ENCODE measurements at regions not wholly inside any gene's neighbourhood (a gene's known extent, or its start where the extent isn't known, plus 50 kb on each side); places are given as distances from the start of the nearest gene placed in this dataset.

DNA sequence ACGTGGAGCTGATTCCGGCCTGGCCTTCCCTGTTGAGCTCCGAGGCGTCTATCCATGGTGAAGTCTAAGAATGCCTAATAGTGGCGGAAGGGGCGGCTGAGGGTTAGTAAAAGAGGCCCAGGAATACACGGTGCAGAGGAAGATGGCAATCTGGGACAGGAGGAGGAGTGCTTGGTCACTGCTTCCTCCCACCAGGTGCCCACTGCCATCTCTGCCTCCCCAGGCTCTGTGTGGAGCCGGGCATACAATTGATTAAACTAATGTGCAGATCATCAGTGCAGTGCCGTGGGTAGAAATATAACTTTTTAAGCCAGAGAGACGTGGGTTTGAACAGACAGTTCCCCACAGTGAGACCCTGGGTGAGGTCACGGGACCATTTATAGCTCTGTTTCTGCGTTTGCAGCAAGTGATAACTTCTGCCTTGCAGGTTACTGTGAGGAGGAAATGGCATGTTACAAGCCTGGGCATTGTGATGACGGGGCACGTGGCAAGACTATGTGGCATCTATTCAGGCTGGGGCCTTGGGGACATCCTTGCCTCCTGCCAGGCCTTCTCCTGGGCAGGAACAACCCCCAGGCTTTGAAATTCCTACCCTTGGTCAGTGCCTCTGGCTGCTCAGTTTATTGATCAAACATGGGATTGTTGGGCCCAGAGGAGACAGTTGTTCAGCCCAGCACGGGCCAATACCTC is 204.9 kb downstream of the ASB1 start:
- intact Hi-C loops (cut with DNase I), result no loop called here
- H3K27ac ChIP-seq, result no peak overlapping the region
- no peaks in the 10 kb centered on the region for H3K27me3 ChIP-seq
- H3K36me3 ChIP-seq, result no peaks in the 10 kb centered on the region
- TF ChIP-seq POLR2AphosphoS5 (IDR thresholded peaks at IDR 0.05; ENCODE audit: insufficient read depth in 1 of 2, low read depth in 1 of 2) (no peak), POLR2A (IDR thresholded peaks at IDR 0.05) (no peak)
- TF ChIP-seq, protein P1, sequence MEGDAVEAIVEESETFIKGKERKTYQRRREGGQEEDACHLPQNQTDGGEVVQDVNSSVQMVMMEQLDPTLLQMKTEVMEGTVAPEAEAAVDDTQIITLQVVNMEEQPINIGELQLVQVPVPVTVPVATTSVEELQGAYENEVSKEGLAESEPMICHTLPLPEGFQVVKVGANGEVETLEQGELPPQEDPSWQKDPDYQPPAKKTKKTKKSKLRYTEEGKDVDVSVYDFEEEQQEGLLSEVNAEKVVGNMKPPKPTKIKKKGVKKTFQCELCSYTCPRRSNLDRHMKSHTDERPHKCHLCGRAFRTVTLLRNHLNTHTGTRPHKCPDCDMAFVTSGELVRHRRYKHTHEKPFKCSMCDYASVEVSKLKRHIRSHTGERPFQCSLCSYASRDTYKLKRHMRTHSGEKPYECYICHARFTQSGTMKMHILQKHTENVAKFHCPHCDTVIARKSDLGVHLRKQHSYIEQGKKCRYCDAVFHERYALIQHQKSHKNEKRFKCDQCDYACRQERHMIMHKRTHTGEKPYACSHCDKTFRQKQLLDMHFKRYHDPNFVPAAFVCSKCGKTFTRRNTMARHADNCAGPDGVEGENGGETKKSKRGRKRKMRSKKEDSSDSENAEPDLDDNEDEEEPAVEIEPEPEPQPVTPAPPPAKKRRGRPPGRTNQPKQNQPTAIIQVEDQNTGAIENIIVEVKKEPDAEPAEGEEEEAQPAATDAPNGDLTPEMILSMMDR (IDR thresholded peaks at IDR 0.05), result no peak
- H3K4me3 ChIP-seq, result no peak overlapping the region
- no peaks in the 10 kb centered on the region for H3K4me1 ChIP-seq
- no peak for DNase-seq (ENCODE audit: extremely low spot score in 2 of 2)
- H3K9me3 ChIP-seq, result no peaks in the 10 kb centered on the region

DNA sequence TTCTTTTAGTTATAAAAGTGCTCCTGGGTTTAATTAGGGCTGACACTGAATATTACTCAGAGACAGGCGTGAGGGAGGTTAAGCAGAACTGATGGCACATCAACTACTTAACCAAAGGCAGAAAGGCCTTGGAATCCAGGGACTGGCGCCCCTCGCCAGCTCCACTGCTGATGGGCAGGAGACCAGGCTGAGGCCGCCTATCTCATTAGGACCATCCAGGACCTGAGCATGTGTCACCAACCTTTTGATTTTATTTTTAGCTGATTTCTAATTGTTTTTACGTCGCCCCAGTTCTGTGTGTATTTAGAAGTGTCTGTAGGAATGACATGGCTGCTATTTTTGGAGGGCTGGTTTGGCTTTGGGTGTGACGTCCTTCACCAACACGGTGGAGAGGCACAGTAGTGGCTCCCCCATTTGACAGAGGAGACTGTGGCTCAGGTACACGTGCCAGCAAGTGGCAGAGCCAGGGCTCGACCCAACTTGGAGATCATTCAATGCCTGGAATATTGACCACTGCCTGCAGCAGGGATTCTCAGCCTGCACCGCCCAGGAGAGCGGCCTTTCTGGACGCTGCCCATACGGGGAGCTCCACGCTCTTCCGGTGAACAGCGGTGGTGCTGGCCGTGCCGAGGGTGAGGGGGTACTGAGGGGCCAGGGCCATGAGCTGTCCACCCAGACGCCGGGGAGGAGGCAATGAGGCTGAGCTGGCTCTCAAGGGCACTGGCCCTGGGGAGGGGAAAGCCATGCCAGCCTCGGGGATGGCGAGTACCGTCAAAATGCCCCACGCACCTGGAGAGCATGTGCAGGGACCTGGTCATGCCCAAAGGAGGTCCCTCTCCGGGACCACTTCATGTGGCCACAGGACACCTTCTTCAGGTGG is 205.7 kb downstream of the ASB1 start:
- Histone ChIP-seq H3K9me3 (no peaks in the 10 kb centered on the region), H3K4me1 (no peaks in the 10 kb centered on the region), H3K4me3 (no peak overlapping the region), H3K27me3 (no peaks in the 10 kb centered on the region), H3K36me3 (no peaks in the 10 kb centered on the region), H3K27ac (no peak overlapping the region)
- no peak for DNase-seq (ENCODE audit: extremely low spot score in 2 of 2)
- intact Hi-C loops (cut with DNase I), result no loop called here
- TF ChIP-seq POLR2A (IDR thresholded peaks at IDR 0.05), result no peak
- no peak for TF ChIP-seq POLR2AphosphoS5 (IDR thresholded peaks at IDR 0.05; ENCODE audit: insufficient read depth in 1 of 2, low read depth in 1 of 2)
- TF ChIP-seq, protein P1 (IDR thresholded peaks at IDR 0.05), result no peak

DNA sequence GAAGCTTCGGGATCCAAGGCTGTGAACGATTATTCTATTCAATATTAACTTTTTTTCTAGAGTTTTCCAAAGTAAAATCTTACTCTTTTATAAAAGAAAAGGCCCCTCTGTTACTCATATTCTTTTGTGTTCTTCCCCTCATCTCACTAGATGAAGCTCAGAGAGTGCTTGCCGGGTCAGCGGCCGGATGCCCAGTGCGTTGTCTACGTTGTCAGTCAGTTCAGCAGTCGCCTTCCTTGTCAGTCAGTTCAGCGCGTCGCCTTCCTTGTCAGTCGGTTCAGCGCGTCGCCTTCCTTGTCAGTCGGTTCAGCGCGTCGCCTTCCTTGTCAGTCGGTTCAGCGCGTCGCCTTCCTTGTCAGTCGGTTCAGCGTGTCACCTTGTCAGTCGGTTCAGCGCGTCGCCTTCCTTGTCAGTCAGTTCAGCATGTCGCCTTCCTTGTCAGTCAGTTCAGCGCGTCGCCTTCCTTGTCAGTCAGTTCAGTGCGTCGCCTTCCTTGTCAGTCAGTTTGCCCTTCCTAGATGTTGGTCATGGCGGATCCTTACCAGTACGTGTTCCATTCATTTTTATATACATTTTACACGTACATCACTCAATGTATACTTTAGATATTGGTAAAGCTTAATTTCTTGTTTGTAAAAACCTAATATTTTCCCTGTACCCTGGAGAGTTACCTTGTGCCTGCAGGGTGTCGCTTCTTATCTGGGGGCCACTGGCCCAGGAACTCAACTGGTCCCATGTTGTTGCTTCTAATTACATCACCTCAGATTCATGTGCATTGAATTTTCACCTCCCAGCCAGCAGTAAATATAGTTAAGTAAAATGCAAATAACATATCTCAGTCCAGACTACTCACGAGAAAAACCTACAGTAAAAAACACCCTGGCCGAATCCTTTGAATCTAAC is 206.9 kb downstream of the ASB1 start:
- Histone ChIP-seq H3K4me1 (no peaks in the 10 kb centered on the region), H3K27me3 (no peaks in the 10 kb centered on the region), H3K36me3 (no peaks in the 10 kb centered on the region), H3K4me3 (no peak overlapping the region), H3K27ac (no peak overlapping the region), H3K9me3 (no peaks in the 10 kb centered on the region)
- no peak for DNase-seq (ENCODE audit: extremely low spot score in 2 of 2)
- intact Hi-C loops (cut with DNase I), result no loop called here
- TF ChIP-seq POLR2AphosphoS5 (IDR thresholded peaks at IDR 0.05; ENCODE audit: insufficient read depth in 1 of 2, low read depth in 1 of 2), result no peak
- TF ChIP-seq, protein P1 (IDR thresholded peaks at IDR 0.05), result no peak
- TF ChIP-seq POLR2A (IDR thresholded peaks at IDR 0.05), result no peak

DNA sequence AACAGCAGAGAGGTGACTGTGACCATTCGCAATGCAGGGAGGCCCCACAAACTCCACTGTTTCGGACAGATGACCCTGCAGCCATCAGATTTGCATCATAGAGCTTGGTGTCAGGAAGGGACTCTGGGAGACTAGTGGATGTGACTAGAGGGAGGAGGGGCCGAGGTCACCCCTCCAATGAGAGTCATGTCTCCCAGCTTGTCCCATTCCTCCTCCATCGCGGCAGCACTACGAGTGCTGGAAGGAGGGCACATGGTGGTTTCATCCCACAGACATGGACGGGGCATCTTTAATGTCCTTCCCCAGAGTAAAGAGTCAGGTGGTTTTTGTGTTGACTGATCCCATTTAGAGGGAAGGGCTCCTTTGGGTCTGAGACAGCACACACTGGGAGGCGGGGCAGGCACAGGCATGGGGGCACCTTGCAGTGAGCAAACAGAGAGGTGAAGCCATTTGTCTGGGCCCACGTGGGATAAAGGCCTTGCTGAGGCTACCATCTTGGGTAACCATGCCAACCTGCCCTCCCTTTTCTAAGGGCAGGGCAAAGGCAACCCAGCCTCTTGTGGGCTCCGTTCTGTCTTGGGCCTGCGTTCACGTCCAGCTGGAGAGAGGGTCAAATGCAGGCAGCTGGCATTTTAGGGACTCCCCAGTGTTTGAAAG is 208.1 kb downstream of the ASB1 start:
- H3K36me3 ChIP-seq, result no peaks in the 10 kb centered on the region
- TF ChIP-seq, protein P1 (IDR thresholded peaks at IDR 0.05), result no peak
- TF ChIP-seq POLR2A (IDR thresholded peaks at IDR 0.05), result no peak
- no peak for TF ChIP-seq POLR2AphosphoS5 (IDR thresholded peaks at IDR 0.05; ENCODE audit: insufficient read depth in 1 of 2, low read depth in 1 of 2)
- peak in 1 of 2 donors; percentile 72 for DNase-seq (ENCODE audit: extremely low spot score in 2 of 2)
- no peak overlapping the region for H3K27ac ChIP-seq
- no peaks in the 10 kb centered on the region for H3K27me3 ChIP-seq
- no peaks in the 10 kb centered on the region for H3K4me1 ChIP-seq
- no peak overlapping the region for H3K4me3 ChIP-seq
- no peaks in the 10 kb centered on the region for H3K9me3 ChIP-seq
- intact Hi-C loops (cut with DNase I), result no loop called here

Measured in vagina (tissue), 2 donors.